OCI-LY1 (cell line): ENCODE measurements at regions not wholly inside any gene's neighbourhood (a gene's known extent, or its start where the extent isn't known, plus 50 kb on each side); places are given as distances from the start of the nearest gene placed in this dataset.

Experiments
- H2AFZ ChIP-seq: fragments of 200-600 bp; sonication (generic), shearing (Covaris generic); 2 replicates; pipeline ENCODE4 v1.6.0; 2014; ENCODE audit warnings: antibody characterized with exemption, mild to moderate bottlenecking, low read length
- H3F3A ChIP-seq: fragments of 200-600 bp; sonication (generic), shearing (Covaris generic); 2 replicates; pipeline ENCODE4 v1.6.0; 2014; ENCODE audit warnings: mild to moderate bottlenecking, antibody characterized with exemption, low read length, moderate library complexity; ENCODE audit not compliant: insufficient read depth
- H3K27ac ChIP-seq: fragments of 200-600 bp; sonication (generic); 2 replicates; pipeline ENCODE4 v1.5.1; 2014; ENCODE audit warnings: low read length, mixed run types, mild to moderate bottlenecking, low read depth; ENCODE audit not compliant: poor library complexity, severe bottlenecking
- H3K27me3 ChIP-seq: fragments of 200-600 bp; sonication (generic); 2 replicates; pipeline ENCODE4 v1.6.0; 2014; ENCODE audit warnings: antibody characterized with exemption, mild to moderate bottlenecking, low read length, moderate library complexity; ENCODE audit not compliant: insufficient read depth
- H3K36me3 ChIP-seq: fragments of 200-600 bp; sonication (generic); 2 replicates; pipeline ENCODE4 v1.6.1; 2014; ENCODE audit warnings: mild to moderate bottlenecking, antibody characterized with exemption, low read length, moderate library complexity, mixed read lengths; ENCODE audit not compliant: insufficient read depth
- H3K4me1 ChIP-seq: fragments of 200-600 bp; sonication (generic); 2 replicates; pipeline ENCODE4 v1.5.1; 2014; ENCODE audit warnings: mild to moderate bottlenecking, low read length, moderate library complexity; ENCODE audit not compliant: insufficient read depth, severe bottlenecking
- H3K4me2 ChIP-seq: fragments of 200-600 bp; sonication (generic), shearing (Covaris generic); 2 replicates; pipeline ENCODE4 v1.6.1; 2014; ENCODE audit warnings: low read length
- H3K4me3 ChIP-seq: fragments of 200-600 bp; sonication (generic); 2 replicates; pipeline ENCODE4 v1.5.1; 2014; ENCODE audit warnings: low read length, low read depth, mild to moderate bottlenecking, mixed read lengths; ENCODE audit not compliant: poor library complexity, severe bottlenecking
- H3K79me2 ChIP-seq: fragments of 200-600 bp; shearing (Covaris generic); 2 replicates; pipeline ENCODE4 v1.6.1; 2016; ENCODE audit warnings: mixed run types, low read length, mixed read lengths; ENCODE audit not compliant: insufficient read depth
- H3K9ac ChIP-seq: fragments of 200-600 bp; sonication (generic), shearing (Covaris generic); 2 replicates; pipeline ENCODE4 v1.6.1; 2014; ENCODE audit warnings: mild to moderate bottlenecking, low read length, mixed read lengths
- H3K9me2 ChIP-seq: fragments of 200-600 bp; sonication (generic), shearing (Covaris generic); 2 replicates; pipeline ENCODE4 v1.6.1; 2014; ENCODE audit warnings: low read depth, mild to moderate bottlenecking, low read length, mixed read lengths
- H3K9me3 ChIP-seq: fragments of 200-600 bp; shearing (Covaris generic); 2 replicates; pipeline ENCODE4 v1.6.1; 2014; ENCODE audit warnings: low read length, mixed read lengths
- H4K20me1 ChIP-seq: fragments of 200-600 bp; sonication (generic), shearing (Covaris generic); 2 replicates; pipeline ENCODE4 v1.6.0; 2016; ENCODE audit warnings: mild to moderate bottlenecking, low read length; ENCODE audit not compliant: insufficient read depth
- EZH2 ChIP-seq: fragments of 200-600 bp; sonication (generic), shearing (Covaris generic); IDR thresholded peaks from 2 replicates; pipeline ENCODE4 v1.8.0; 2017; ENCODE audit warnings: borderline replicate concordance, mixed run types, mild to moderate bottlenecking, antibody characterized with exemption, low read length, moderate library complexity, mixed read lengths
- TF ChIP-seq, protein P1 (sequence below): fragments of 200-600 bp; sonication (generic), shearing (Covaris generic); IDR thresholded peaks from 2 replicates; pipeline ENCODE4 v1.5.1; 2017; ENCODE audit warnings: mild to moderate bottlenecking, antibody characterized with exemption, low read length, moderate library complexity, mixed read lengths

DNA sequence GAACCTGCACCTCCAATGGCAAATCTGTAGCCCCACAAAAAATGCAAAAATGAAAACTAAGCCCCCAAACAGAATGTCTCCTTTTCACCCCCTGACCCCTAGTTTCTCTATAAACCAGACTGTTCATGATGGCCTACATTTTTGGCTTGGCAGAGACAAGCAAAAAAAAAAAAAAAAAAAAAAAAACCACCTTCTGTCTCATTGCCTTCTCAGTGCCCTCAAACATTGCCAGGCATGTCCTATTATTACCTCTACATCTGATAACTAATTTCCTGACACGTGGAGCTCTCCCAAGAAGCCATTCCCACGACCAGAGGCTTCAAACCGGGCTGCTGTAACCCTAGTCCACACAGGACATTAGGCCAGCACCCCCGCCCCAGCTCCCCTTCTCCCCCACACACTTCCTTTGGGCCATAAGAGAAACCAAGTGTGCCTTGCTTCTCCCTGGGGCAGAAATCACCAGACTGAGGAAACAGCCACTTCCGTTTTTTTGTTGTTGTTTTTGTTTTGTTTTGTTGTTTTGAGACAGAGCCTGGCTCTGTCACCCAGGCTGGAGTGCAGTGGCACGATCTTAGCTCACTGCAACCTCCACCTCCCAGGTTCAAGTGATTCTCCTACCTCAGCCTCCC is 65.4 kb downstream of the GPR6 start:
- no peak overlapping the region for H3K4me3 ChIP-seq
- H3K9ac ChIP-seq, result no peak overlapping the region
- H3K27me3 ChIP-seq, result no peaks in the 10 kb centered on the region
- H3K36me3 ChIP-seq, result no peaks in the 10 kb centered on the region
- no peak overlapping the region for H2AFZ ChIP-seq
- H3K4me1 ChIP-seq, result peaks cover 15% of the 10 kb centered on the region
- TF ChIP-seq, protein P1, sequence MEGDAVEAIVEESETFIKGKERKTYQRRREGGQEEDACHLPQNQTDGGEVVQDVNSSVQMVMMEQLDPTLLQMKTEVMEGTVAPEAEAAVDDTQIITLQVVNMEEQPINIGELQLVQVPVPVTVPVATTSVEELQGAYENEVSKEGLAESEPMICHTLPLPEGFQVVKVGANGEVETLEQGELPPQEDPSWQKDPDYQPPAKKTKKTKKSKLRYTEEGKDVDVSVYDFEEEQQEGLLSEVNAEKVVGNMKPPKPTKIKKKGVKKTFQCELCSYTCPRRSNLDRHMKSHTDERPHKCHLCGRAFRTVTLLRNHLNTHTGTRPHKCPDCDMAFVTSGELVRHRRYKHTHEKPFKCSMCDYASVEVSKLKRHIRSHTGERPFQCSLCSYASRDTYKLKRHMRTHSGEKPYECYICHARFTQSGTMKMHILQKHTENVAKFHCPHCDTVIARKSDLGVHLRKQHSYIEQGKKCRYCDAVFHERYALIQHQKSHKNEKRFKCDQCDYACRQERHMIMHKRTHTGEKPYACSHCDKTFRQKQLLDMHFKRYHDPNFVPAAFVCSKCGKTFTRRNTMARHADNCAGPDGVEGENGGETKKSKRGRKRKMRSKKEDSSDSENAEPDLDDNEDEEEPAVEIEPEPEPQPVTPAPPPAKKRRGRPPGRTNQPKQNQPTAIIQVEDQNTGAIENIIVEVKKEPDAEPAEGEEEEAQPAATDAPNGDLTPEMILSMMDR, result no peak
- TF ChIP-seq EZH2, result no peak
- H3K27ac ChIP-seq, result no peak overlapping the region
- H3K9me3 ChIP-seq, result no peaks in the 10 kb centered on the region
- no peaks in the 10 kb centered on the region for H4K20me1 ChIP-seq
- no peaks in the 10 kb centered on the region for H3F3A ChIP-seq
- no peaks in the 10 kb centered on the region for H3K79me2 ChIP-seq
- no peaks in the 10 kb centered on the region for H3K9me2 ChIP-seq
- H3K4me2 ChIP-seq, result no peak overlapping the region

DNA sequence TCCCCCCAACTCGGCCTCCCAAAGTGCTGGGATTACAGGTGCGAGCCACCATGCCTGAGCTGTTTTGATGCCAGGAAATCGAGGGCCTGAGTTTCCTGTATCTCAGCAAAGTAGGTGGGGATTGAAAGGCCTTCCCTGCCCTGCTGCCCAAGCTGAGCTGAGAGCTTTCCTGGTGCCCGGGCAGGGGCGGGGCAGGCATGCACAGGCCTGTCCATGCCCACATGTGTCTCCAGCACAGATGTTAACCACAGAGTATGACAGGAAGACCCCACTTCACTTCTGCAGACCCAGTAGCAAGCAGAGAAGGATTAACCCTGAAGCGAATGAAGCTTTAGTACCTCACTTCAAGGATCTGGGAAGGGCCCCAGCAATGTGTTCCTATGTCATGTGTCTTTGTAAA is 66.0 kb downstream of the GPR6 start:
- H3K27me3 ChIP-seq, result no peaks in the 10 kb centered on the region
- H3K9me2 ChIP-seq, result no peaks in the 10 kb centered on the region
- no peak overlapping the region for H3K9ac ChIP-seq
- H4K20me1 ChIP-seq, result no peaks in the 10 kb centered on the region
- no peak overlapping the region for H2AFZ ChIP-seq
- TF ChIP-seq EZH2, result no peak
- TF ChIP-seq, protein P1, result no peak
- no peak overlapping the region for H3K4me2 ChIP-seq
- H3K36me3 ChIP-seq, result no peaks in the 10 kb centered on the region
- no peaks in the 10 kb centered on the region for H3K9me3 ChIP-seq
- H3K27ac ChIP-seq, result no peak overlapping the region
- H3F3A ChIP-seq, result no peaks in the 10 kb centered on the region
- no peak overlapping the region for H3K4me3 ChIP-seq
- H3K79me2 ChIP-seq, result no peaks in the 10 kb centered on the region
- peaks cover 10% of the 10 kb centered on the region for H3K4me1 ChIP-seq

DNA sequence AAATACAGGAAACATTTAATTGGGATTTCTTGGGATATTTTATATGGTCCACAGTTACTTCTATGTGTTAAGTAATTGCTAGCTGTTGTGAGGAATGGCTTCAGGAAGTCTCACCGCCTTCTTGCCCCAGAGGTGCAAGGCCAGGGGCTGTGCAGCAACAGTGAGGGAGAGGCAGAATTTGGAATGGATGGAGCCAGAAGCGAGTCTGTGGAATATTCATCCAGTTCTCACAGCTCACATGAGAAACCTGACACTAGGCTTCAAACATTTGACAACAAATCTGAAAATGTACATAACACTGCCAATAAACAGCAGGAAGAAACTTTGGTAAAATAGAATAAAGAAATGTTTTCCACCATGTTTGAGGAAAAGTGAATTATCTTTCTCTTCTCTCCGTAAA is 66.5 kb downstream of the GPR6 start:
- H2AFZ ChIP-seq, result no peak overlapping the region
- no peaks in the 10 kb centered on the region for H3K9me3 ChIP-seq
- H4K20me1 ChIP-seq, result no peaks in the 10 kb centered on the region
- H3K4me3 ChIP-seq, result no peak overlapping the region
- H3K4me2 ChIP-seq, result no peak overlapping the region
- no peaks in the 10 kb centered on the region for H3F3A ChIP-seq
- no peaks in the 10 kb centered on the region for H3K79me2 ChIP-seq
- peaks cover 5% of the 10 kb centered on the region for H3K4me1 ChIP-seq
- H3K36me3 ChIP-seq, result no peaks in the 10 kb centered on the region
- H3K27me3 ChIP-seq, result no peaks in the 10 kb centered on the region
- H3K9me2 ChIP-seq, result no peaks in the 10 kb centered on the region
- no peak for TF ChIP-seq EZH2
- TF ChIP-seq, protein P1, result no peak
- H3K27ac ChIP-seq, result no peak overlapping the region
- no peak overlapping the region for H3K9ac ChIP-seq
